Esophagus squamous epithelium (tissue), 5 donors: ENCODE measurements at regions not wholly inside any gene's neighbourhood (a gene's known extent, or its start where the extent isn't known, plus 50 kb on each side); places are given as distances from the start of the nearest gene placed in this dataset.

Source experiments
- DNase-seq: peaks from one replicate; lab custom pipeline; 2025; lab: John Stamatoyannopoulos, UW
- H3K27ac ChIP-seq, 4 donors: fragments of 200-600 bp; sonication (generic); one replicate each; pipeline ENCODE4 v1.5.1; 2016 to 2019; ENCODE audit warnings: mild to moderate bottlenecking in 1 of 4
- H3K27me3 ChIP-seq, 4 donors: fragments of 200-600 bp; sonication (generic); 1 replicate in 3 of 4; 2 replicates in 1 of 4; pipeline versions ENCODE4 v1.5.1 to v1.6.0; 2017 to 2021; ENCODE audit warnings: antibody characterized with exemption in 1 of 4
- H3K36me3 ChIP-seq, 3 donors: fragments of 200-600 bp; sonication (generic); one replicate each; pipeline ENCODE4 v1.5.1; 2016 to 2019
- H3K4me1 ChIP-seq, 3 donors: fragments of 200-600 bp; sonication (generic); one replicate each; pipeline ENCODE4 v1.5.1; 2017 to 2019
- H3K4me3 ChIP-seq, 4 donors: fragments of 200-600 bp; sonication (generic); 1 replicate in 3 of 4; 2 replicates in 1 of 4; pipeline ENCODE4 v1.5.1; 2016 to 2019; ENCODE audit warnings: mild to moderate bottlenecking in 2 of 4, moderate library complexity in 1 of 4
- H3K9me3 ChIP-seq, 3 donors: fragments of 200-600 bp; sonication (generic); one replicate each; pipeline ENCODE4 v1.5.1; 2016 to 2019
- CTCF ChIP-seq, 6 experiments: fragments of 450-650 bp in 4 of 6; fragments of 200-600 bp in 2 of 6; sonication (generic) in 2 of 6; IDR thresholded peaks; one replicate each; pipeline ENCODE4 v1.5.1; 2016 to 2019; ENCODE audit warnings: antibody characterized with exemption in 6 of 6, mild to moderate bottlenecking in 4 of 6, moderate library complexity in 4 of 6
- POLR2A ChIP-seq, 4 donors: fragments of 450-650 bp; IDR thresholded peaks; one replicate each; pipeline ENCODE4 v1.6.1; 2017; ENCODE audit warnings: antibody characterized with exemption in 4 of 4, mild to moderate bottlenecking in 4 of 4, moderate library complexity in 3 of 4
- WGBS, 2 donors: methylation state at CpG; one replicate each; pipeline ENCODE4 v1.1.5; 2018; 5-methylcytosine and 5-hydroxymethylcytosine counted together
- intact Hi-C: fragments of 100-400 bp; cut with DNase I; formaldehyde crosslinking; loops from one replicate; pipeline ENCODE4 v1.15.0; 2022
- donor health status: DM: yes; HTN: yes; CAD: no.

- Histone ChIP-seq H3K4me3 (no peak overlapping the region), H3K36me3 (no peaks in the 10 kb centered on the region), H3K9me3 (no peaks in the 10 kb centered on the region), H3K27me3 (no peaks in the 10 kb centered on the region), H3K4me1 (peaks cover 0 to 9% (median 3%) of the 10 kb centered on the region in 3 donors), H3K27ac (no peak overlapping the region)
- intact Hi-C loops: no loop called here
- TF ChIP-seq POLR2A (IDR thresholded peaks at IDR 0.05): no peak
- no peak for TF ChIP-seq CTCF (IDR thresholded peaks at IDR 0.05)
- WGBS, 2 donors: 40 to 42% methylated on average over 3 of the region's 3 CpGs
- no peak for DNase-seq
Measured at GRCh38 chr18:48488388-48488850, 50.4 kb upstream of the CTIF start.

DNA sequence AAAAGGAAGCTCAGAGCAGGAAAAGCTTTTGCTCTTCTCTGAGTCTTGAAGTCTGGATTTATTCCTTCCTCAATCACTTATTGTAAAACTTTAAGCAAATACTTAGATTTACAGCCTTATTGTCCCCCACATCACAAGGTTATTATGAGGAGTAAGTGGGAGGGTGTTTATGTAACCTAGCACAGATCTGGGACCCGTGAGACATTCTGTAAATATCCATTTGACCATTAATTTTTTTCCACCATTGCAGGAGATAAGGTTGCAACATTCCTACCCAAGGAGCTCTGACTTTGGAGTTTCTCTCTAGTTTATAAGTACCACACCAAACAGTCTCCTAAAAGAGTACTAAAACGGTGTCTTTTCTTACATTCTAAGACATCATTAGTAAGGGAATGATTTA, 52.1 kb upstream of the CTIF start:
- WGBS, 2 donors: 53 to 55% methylated on average over 2 of the region's 2 CpGs
- Histone ChIP-seq H3K4me1 (no peaks in the 10 kb centered on the region), H3K9me3 (no peaks in the 10 kb centered on the region), H3K36me3 (no peaks in the 10 kb centered on the region), H3K27ac (no peak overlapping the region), H3K4me3 (no peak overlapping the region), H3K27me3 (no peaks in the 10 kb centered on the region)
- intact Hi-C loops: no loop called here
- no peak for TF ChIP-seq POLR2A (IDR thresholded peaks at IDR 0.05)
- no peak for TF ChIP-seq CTCF (IDR thresholded peaks at IDR 0.05)
- no peak for DNase-seq

DNA sequence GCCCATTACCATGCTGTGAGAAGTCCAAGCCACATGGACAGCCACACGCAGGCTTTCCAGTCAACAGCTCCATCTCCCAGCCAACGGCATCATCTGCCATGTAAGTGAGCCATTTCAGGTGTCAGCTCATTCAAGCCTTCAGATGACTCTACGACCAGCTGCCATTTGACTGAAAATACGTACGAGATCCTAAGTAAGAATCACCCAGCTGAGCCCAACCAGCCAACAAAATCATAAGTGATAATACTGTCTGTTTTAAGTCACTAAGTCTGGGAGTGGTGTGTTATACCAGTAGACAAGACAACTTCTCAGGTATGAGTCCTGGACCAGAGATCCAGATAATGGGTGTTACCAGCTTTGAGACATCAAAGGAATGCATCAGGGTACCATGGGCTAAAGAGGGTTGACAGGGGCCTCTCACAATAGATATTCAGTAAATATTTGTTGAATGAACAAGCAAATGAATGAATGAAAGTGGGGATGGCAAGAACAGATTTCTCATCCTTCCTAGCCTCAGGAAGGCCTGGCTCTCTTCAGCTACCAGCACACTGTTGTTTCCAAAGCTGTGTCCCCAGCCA, 52.9 kb upstream of the CTIF start:
- no peak overlapping the region for H3K4me3 ChIP-seq
- H3K9me3 ChIP-seq: no peaks in the 10 kb centered on the region
- no peaks in the 10 kb centered on the region for H3K27me3 ChIP-seq
- intact Hi-C loops: no loop called here
- TF ChIP-seq CTCF (IDR thresholded peaks at IDR 0.05) (no peak), POLR2A (IDR thresholded peaks at IDR 0.05) (no peak)
- no peak overlapping the region for H3K27ac ChIP-seq
- 72 to 94% methylated on average over 5 of the region's 5 CpGs for WGBS, 2 donors
- no peaks in the 10 kb centered on the region for H3K4me1 ChIP-seq
- no peaks in the 10 kb centered on the region for H3K36me3 ChIP-seq
- DNase-seq: no peak

DNA sequence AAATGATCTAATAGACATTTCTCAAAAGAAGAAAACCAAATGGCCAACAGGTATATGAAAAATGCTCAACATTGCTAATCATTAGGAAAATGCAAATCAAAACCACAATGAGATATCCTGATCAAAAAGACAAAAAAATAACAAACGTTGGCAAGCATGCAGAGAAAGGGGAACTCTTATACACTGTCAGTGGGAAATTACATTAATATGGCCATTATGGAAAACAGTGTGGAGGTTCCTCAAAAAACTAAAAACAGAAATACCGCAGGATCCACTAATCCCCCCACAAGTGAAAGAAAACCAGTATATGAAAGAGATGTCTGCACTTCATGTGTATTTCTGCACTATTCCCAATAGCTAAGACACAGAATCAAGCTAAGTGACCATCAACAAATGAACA, 57.7 kb upstream of the CTIF start:
- no peak overlapping the region for H3K4me3 ChIP-seq
- H3K36me3 ChIP-seq: no peaks in the 10 kb centered on the region
- H3K9me3 ChIP-seq: peaks cover 0 to 4% (median 0%) of the 10 kb centered on the region in 3 donors
- H3K4me1 ChIP-seq: no peaks in the 10 kb centered on the region
- H3K27me3 ChIP-seq: no peaks in the 10 kb centered on the region
- no peak for DNase-seq
- WGBS, 2 donors: 76 to 80% methylated on average over 2 of the region's 2 CpGs
- intact Hi-C loops: no loop called here
- TF ChIP-seq POLR2A (IDR thresholded peaks at IDR 0.05) (no peak), CTCF (IDR thresholded peaks at IDR 0.05) (no peak)
- no peak overlapping the region for H3K27ac ChIP-seq

GRCh38 chr18:48479531-48479930, 59.3 kb upstream of the CTIF start:
- Histone ChIP-seq H3K36me3 (no peaks in the 10 kb centered on the region), H3K27me3 (peaks cover 0 to 4% (median 0%) of the 10 kb centered on the region in 4 donors), H3K4me3 (no peak overlapping the region), H3K9me3 (peaks cover 0 to 4% (median 0%) of the 10 kb centered on the region in 3 donors), H3K4me1 (peaks cover 0 to 4% (median 0%) of the 10 kb centered on the region in 3 donors), H3K27ac (no peak overlapping the region)
- TF ChIP-seq CTCF (IDR thresholded peaks at IDR 0.05) (no peak), POLR2A (IDR thresholded peaks at IDR 0.05) (no peak)
- DNase-seq: no peak
- WGBS, 2 donors: 72 to 75% methylated on average over 1 of the region's 1 CpG
- intact Hi-C loops: no loop called here
